ENCODE measurements at regions not wholly inside any gene's neighbourhood (a gene's known extent, or its start where the extent isn't known, plus 50 kb on each side); places are given as distances from the start of the nearest gene placed in this dataset.

DNA sequence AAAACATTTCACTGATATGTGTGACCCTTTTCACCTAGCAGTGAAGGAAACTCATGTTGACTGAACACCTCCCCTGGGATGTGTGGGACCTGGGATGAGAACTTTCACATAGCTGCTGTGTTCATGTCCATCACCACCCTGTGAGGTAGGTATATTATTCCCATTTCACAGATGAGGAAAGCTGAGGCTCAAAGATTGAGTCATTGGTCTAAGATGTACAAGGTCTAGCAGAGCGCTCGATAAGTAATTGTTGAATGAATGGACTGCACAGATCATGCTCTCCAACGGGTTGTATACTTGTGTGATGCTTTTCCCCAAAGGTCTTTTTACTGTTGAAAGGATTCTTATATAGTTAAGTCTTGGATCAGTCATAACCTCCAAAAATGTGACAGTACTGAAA lies 75.6 kb upstream of the TSC22D1 start:
- H3K27me3 ChIP-seq (ENCODE audit: insufficient read depth, low read length), result 0 out of 2 replicates have a peak, but pooled peaks cover 3% of the 10 kb centered on the region
- no peaks in the 10 kb centered on the region for H4K20me1 ChIP-seq (ENCODE audit: insufficient read depth, low read length)
- no peak overlapping the region for H3K27ac ChIP-seq (ENCODE audit: low read depth, low read length, poor library complexity, severe bottlenecking)
- no peak overlapping the region for H3K4me3 ChIP-seq (ENCODE audit: low read depth, low read length, poor library complexity, severe bottlenecking)
- H3K36me3 ChIP-seq (ENCODE audit: insufficient read depth, low read length), result no peaks in the 10 kb centered on the region
- H3K4me2 ChIP-seq (ENCODE audit: low read length), result no peak overlapping the region
- H3K9ac ChIP-seq (ENCODE audit: low read length), result no peak overlapping the region
- no peaks in the 10 kb centered on the region for H3K79me2 ChIP-seq (ENCODE audit: insufficient read depth, low read length)
- TF ChIP-seq EZH2 (IDR thresholded peaks at IDR 0.05; ENCODE audit: borderline replicate concordance, low read length), result no peak
- TF ChIP-seq, protein P1, sequence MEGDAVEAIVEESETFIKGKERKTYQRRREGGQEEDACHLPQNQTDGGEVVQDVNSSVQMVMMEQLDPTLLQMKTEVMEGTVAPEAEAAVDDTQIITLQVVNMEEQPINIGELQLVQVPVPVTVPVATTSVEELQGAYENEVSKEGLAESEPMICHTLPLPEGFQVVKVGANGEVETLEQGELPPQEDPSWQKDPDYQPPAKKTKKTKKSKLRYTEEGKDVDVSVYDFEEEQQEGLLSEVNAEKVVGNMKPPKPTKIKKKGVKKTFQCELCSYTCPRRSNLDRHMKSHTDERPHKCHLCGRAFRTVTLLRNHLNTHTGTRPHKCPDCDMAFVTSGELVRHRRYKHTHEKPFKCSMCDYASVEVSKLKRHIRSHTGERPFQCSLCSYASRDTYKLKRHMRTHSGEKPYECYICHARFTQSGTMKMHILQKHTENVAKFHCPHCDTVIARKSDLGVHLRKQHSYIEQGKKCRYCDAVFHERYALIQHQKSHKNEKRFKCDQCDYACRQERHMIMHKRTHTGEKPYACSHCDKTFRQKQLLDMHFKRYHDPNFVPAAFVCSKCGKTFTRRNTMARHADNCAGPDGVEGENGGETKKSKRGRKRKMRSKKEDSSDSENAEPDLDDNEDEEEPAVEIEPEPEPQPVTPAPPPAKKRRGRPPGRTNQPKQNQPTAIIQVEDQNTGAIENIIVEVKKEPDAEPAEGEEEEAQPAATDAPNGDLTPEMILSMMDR (IDR thresholded peaks at IDR 0.05; ENCODE audit: low read length), result no peak
- H2AFZ ChIP-seq (ENCODE audit: low read length), result no peak overlapping the region
- H3K9me3 ChIP-seq (ENCODE audit: low read length), result no peaks in the 10 kb centered on the region
- H3F3A ChIP-seq (ENCODE audit: insufficient read depth, low read length), result no peaks in the 10 kb centered on the region
- no peaks in the 10 kb centered on the region for H3K9me2 ChIP-seq (ENCODE audit: low read depth, low read length)
- no peaks in the 10 kb centered on the region for H3K4me1 ChIP-seq (ENCODE audit: insufficient read depth, low read length, severe bottlenecking)

DNA sequence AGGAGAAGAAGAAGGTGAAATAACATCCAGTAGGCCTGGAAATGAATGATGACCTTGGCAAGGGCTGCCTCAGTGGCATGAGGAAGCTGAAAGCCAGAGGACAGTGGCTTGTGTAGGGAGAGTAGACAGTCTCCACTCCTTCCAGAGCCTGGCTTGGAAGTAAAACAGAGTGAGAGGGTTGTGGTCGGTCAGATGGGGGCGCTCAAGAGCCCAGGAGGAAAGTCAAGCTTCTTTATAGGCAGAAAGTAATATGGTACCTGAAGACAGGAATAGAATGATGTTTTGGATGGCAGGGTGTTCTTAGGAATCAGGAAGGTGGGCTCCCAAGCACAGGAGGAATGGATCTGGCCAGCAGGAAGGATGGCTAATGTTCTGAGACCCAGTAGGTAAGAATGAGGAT lies 75.1 kb upstream of the TSC22D1 start:
- Histone ChIP-seq H3K4me3 (ENCODE audit: low read depth, low read length, poor library complexity, severe bottlenecking) (no peak overlapping the region), H4K20me1 (ENCODE audit: insufficient read depth, low read length) (no peaks in the 10 kb centered on the region), H3K9me3 (ENCODE audit: low read length) (no peaks in the 10 kb centered on the region), H3K4me2 (ENCODE audit: low read length) (no peak overlapping the region), H3K27me3 (ENCODE audit: insufficient read depth, low read length) (0 out of 2 replicates have a peak, but pooled peaks cover 3% of the 10 kb centered on the region), H3K27ac (ENCODE audit: low read depth, low read length, poor library complexity, severe bottlenecking) (no peak overlapping the region), H3K79me2 (ENCODE audit: insufficient read depth, low read length) (no peaks in the 10 kb centered on the region), H3K4me1 (ENCODE audit: insufficient read depth, low read length, severe bottlenecking) (no peaks in the 10 kb centered on the region), H3K9me2 (ENCODE audit: low read depth, low read length) (no peaks in the 10 kb centered on the region), H3F3A (ENCODE audit: insufficient read depth, low read length) (no peaks in the 10 kb centered on the region), H2AFZ (ENCODE audit: low read length) (no peak overlapping the region), H3K36me3 (ENCODE audit: insufficient read depth, low read length) (no peaks in the 10 kb centered on the region), H3K9ac (ENCODE audit: low read length) (no peak overlapping the region)
- TF ChIP-seq EZH2 (IDR thresholded peaks at IDR 0.05; ENCODE audit: borderline replicate concordance, low read length), result no peak
- TF ChIP-seq, protein P1 (IDR thresholded peaks at IDR 0.05; ENCODE audit: low read length), result no peak

DNA sequence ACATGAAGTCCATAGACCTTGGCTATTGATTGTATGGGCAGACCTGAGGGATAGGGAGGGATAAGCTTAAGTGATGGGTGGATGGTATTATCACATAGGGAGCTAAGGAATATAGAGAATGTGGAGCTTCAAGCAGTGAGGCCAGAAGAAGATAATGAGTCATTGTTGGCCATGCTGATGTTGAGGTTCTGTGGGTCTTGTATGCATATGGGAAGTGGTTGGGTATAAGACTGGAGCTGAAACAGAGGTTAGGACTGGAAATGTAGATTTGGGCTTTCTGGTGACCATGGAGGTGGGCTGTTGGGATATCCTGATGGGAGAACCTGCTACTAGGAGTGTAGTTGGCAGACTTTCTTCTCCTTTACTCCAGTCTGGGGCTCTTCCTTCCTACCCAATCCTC lies 73.7 kb upstream of the TSC22D1 start:
- H2AFZ ChIP-seq (ENCODE audit: low read length), result no peak overlapping the region
- no peaks in the 10 kb centered on the region for H3K9me3 ChIP-seq (ENCODE audit: low read length)
- no peak overlapping the region for H3K4me3 ChIP-seq (ENCODE audit: low read depth, low read length, poor library complexity, severe bottlenecking)
- H3K79me2 ChIP-seq (ENCODE audit: insufficient read depth, low read length), result no peaks in the 10 kb centered on the region
- no peaks in the 10 kb centered on the region for H3K4me1 ChIP-seq (ENCODE audit: insufficient read depth, low read length, severe bottlenecking)
- no peak for TF ChIP-seq EZH2 (IDR thresholded peaks at IDR 0.05; ENCODE audit: borderline replicate concordance, low read length)
- TF ChIP-seq, protein P1 (IDR thresholded peaks at IDR 0.05; ENCODE audit: low read length), result no peak
- no peak overlapping the region for H3K4me2 ChIP-seq (ENCODE audit: low read length)
- H3K27ac ChIP-seq (ENCODE audit: low read depth, low read length, poor library complexity, severe bottlenecking), result no peak overlapping the region
- H3K9ac ChIP-seq (ENCODE audit: low read length), result no peak overlapping the region
- H3K27me3 ChIP-seq (ENCODE audit: insufficient read depth, low read length), result 0 out of 2 replicates have a peak, but pooled peaks cover 3% of the 10 kb centered on the region
- no peaks in the 10 kb centered on the region for H4K20me1 ChIP-seq (ENCODE audit: insufficient read depth, low read length)
- no peaks in the 10 kb centered on the region for H3F3A ChIP-seq (ENCODE audit: insufficient read depth, low read length)
- no peaks in the 10 kb centered on the region for H3K9me2 ChIP-seq (ENCODE audit: low read depth, low read length)
- H3K36me3 ChIP-seq (ENCODE audit: insufficient read depth, low read length), result no peaks in the 10 kb centered on the region

Data from OCI-LY1 (cell line).